ENCODE measurements at regions not wholly inside any gene's neighbourhood (a gene's known extent, or its start where the extent isn't known, plus 50 kb on each side); places are given as distances from the start of the nearest gene placed in this dataset.

GRCh38 chr20:11432407-11432806 lies 485.3 kb upstream of the BTBD3 start:
- FAIRE-seq, result no peak
- H3K4ac ChIP-seq (replicated peaks; ENCODE audit: insufficient read length, low read depth, low read length), result no peak overlapping the region
- no peaks in the 10 kb centered on the region for H4K20me1 ChIP-seq (replicated peaks in 1 of 2; ENCODE audit: control insufficient read depth in 1 of 2, insufficient read depth in 2 of 2, low read length in 2 of 2)
- H4K5ac ChIP-seq (ENCODE audit: insufficient read length, low read depth, low read length), result no peak overlapping the region
- H3K4me3 ChIP-seq (ENCODE audit: extremely low read depth in 1 of 4, insufficient read depth in 2 of 4, low read depth in 3 of 4, low read length in 4 of 4), result no peak overlapping the region
- H3K4me2 ChIP-seq (ENCODE audit: insufficient read depth in 1 of 2, low read depth in 2 of 2, low read length in 2 of 2), result no peak overlapping the region
- H3K23ac ChIP-seq (ENCODE audit: insufficient read length), result no peak overlapping the region
- H2BK5ac ChIP-seq (ENCODE audit: low read depth, low read length), result no peak overlapping the region
- DNase-seq (ENCODE audit: low read depth in 1 of 2, low spot score in 2 of 2), result no peak
- no peaks in the 10 kb centered on the region for H3K79me1 ChIP-seq (ENCODE audit: low read depth, low read length)
- H3K27me3 ChIP-seq (replicated peaks in 1 of 4; ENCODE audit: control insufficient read depth in 3 of 4, extremely low read depth in 1 of 4, insufficient read depth in 3 of 4, low read length in 3 of 4), result no peaks in the 10 kb centered on the region
- no peak overlapping the region for H3K9ac ChIP-seq (replicated peaks in 1 of 4; ENCODE audit: extremely low read depth in 1 of 4, low read depth in 3 of 4, low read length in 3 of 4)
- no peak overlapping the region for H2BK20ac ChIP-seq (ENCODE audit: low read length)
- no peak overlapping the region for H4K91ac ChIP-seq (replicated peaks; ENCODE audit: insufficient read length, low read length)
- no peak overlapping the region for H2AK5ac ChIP-seq (ENCODE audit: low read depth, low read length)
- POLR2A ChIA-PET (ENCODE audit: partially characterized antibody), result no interaction called here
- H2AFZ ChIP-seq (ENCODE audit: low read length), result no peak overlapping the region
- peaks cover 23% of the 10 kb centered on the region in 2 experiments for H3K9me3 ChIP-seq (ENCODE audit: insufficient read depth in 2 of 2, low read depth in 1 of 2, low read length in 1 of 2)
- peaks cover 0 to 3% (median 0%) of the 10 kb centered on the region in 4 experiments; a peak in 2 of 7 replicates for H3K4me1 ChIP-seq (replicated peaks in 1 of 4; ENCODE audit: control insufficient read depth in 3 of 4, insufficient read depth in 4 of 4, low read length in 3 of 4)
- H2BK120ac ChIP-seq (replicated peaks; ENCODE audit: low read depth, low read length), result no peak overlapping the region
- H3K79me2 ChIP-seq (ENCODE audit: control insufficient read depth in 1 of 2, insufficient read depth in 2 of 2, low read length in 2 of 2), result no peaks in the 10 kb centered on the region
- CTCF ChIA-PET (ENCODE audit: partially characterized antibody), result no interaction called here
- no peaks in the 10 kb centered on the region for H3K23me2 ChIP-seq (ENCODE audit: low read depth, low read length)
- peaks cover 0 to 8% (median 0%) of the 10 kb centered on the region in 4 experiments; a peak in 1 of 8 replicates for H3K36me3 ChIP-seq (ENCODE audit: control insufficient read depth in 2 of 4, insufficient read depth in 4 of 4, low read length in 3 of 4)
- 94% methylated on average over 3 of the region's 3 CpGs; no CpG with 5 or more reads in 1 of the 2 experiments for WGBS, 2 experiments (ENCODE audit: extremely low coverage in 1 of 2, insufficient coverage in 1 of 2, insufficient read length in 1 of 2, insufficient replicate concordance in 2 of 2, low coverage in 1 of 2, low lambda C conversion rate in 2 of 2, missing lambda C conversion rate in 1 of 2)
- H3K56ac ChIP-seq (replicated peaks; ENCODE audit: insufficient read length, low read depth, low read length), result no peak overlapping the region
- H3K18ac ChIP-seq (ENCODE audit: extremely low read depth, low read length), result no peak overlapping the region
- H2BK12ac ChIP-seq (ENCODE audit: low read depth, low read length), result no peak overlapping the region
- no peak overlapping the region for H3K27ac ChIP-seq (ENCODE audit: low read depth, low read length)
- H3K14ac ChIP-seq (ENCODE audit: insufficient read length), result no peak overlapping the region
- no peak overlapping the region for H4K8ac ChIP-seq (ENCODE audit: extremely low read depth, insufficient read depth, low read length)
- 0 out of 2 replicates have a peak overlapping the region, but pooled peaks have one; percentile 25 for H2BK15ac ChIP-seq (ENCODE audit: low read length)
- TF ChIP-seq EZH2 (IDR thresholded peaks at IDR 0.05; ENCODE audit: low read depth, low read length, severe bottlenecking) (no peak), SIX5 (IDR thresholded peaks at IDR 0.05; ENCODE audit: low read depth, low read length) (no peak), CTBP2 (IDR thresholded peaks at IDR 0.05; ENCODE audit: borderline replicate concordance, insufficient read depth, insufficient read length, low read length) (no peak), ASH2L (IDR thresholded peaks at IDR 0.05; ENCODE audit: low read length) (no peak), JUND (IDR thresholded peaks at IDR 0.05; ENCODE audit: low read length) (no peak), TAF1 (IDR thresholded peaks at IDR 0.05; ENCODE audit: low read depth, low read length) (no peak), RNF2 (IDR thresholded peaks at IDR 0.05; ENCODE audit: borderline replicate concordance, low read depth, low read length, missing control alignments, poor library complexity, severe bottlenecking) (no peak), SUZ12 (IDR thresholded peaks at IDR 0.05; ENCODE audit: low read length) (no peak), SP2 (IDR thresholded peaks at IDR 0.05; ENCODE audit: low read length) (no peak), SRF (IDR thresholded peaks at IDR 0.05; ENCODE audit: low read depth, low read length) (no peak), CREB1 (IDR thresholded peaks at IDR 0.05) (no peak), HDAC2 (IDR thresholded peaks at IDR 0.05; ENCODE audit: borderline replicate concordance in 1 of 2, low read depth in 2 of 2, low read length in 2 of 2) (no peak), KDM4A (IDR thresholded peaks at IDR 0.05; ENCODE audit: low read depth, low read length, severe bottlenecking) (no peak), CHD2 (IDR thresholded peaks at IDR 0.05; ENCODE audit: low read length) (no peak)

Measured in H1 (cell line).